ENCODE measurements at regions not wholly inside any gene's neighbourhood (a gene's known extent, or its start where the extent isn't known, plus 50 kb on each side); places are given as distances from the start of the nearest gene placed in this dataset.
A peak's percentile ranks its signal among the peaks of the same experiment; 100 is the strongest.

DNA sequence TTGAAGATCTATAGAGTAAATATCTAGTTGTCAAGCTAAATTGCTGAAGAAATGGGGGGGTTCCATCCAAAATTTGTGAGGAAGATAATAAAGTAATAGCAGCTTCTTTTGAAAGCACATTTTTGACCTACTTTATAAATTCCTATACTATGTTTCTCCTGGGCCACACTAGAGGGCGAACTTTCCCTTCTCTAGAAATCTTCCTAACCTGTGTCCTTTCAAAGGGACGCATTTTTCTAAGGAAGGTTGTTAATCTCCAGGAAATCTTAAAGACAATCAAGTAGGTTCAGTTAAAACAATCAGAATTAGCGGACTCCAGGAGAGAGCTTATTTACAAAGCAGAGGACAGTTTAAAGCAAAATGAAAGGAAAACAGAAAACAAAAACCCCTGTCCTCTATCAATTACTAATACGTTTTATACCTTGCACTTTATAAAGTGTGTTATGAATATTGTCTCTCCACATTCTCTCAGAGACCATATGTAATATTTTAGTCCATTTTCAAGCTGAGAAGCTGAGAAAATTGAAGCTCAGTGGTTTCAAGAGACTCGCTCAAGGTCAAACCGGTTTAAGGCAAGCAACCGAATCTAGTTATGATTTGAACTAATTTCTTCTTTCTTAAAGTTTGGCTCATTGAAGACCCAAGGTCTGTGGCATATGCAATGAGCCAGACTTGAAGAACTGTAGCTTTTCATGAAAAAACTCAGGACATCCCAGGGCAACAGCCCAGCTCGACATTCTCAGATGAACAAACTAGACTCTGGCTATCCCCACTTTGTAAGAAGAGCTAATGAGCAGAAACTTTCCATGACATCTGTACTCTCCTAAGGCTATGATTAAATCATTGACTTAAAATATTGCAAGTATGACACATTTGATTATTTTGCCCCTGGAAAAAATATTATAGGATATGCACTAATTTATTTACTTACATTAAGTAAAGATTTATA is 273.6 kb downstream of the PAX3 start:
- peaks cover 2% of the 10 kb centered on the region for H3K27me3 ChIP-seq (ENCODE audit: control insufficient read depth, insufficient read depth, low read length)
- no peak overlapping the region for H3K4me3 ChIP-seq (ENCODE audit: low read depth, low read length)
- TF ChIP-seq, protein P1, sequence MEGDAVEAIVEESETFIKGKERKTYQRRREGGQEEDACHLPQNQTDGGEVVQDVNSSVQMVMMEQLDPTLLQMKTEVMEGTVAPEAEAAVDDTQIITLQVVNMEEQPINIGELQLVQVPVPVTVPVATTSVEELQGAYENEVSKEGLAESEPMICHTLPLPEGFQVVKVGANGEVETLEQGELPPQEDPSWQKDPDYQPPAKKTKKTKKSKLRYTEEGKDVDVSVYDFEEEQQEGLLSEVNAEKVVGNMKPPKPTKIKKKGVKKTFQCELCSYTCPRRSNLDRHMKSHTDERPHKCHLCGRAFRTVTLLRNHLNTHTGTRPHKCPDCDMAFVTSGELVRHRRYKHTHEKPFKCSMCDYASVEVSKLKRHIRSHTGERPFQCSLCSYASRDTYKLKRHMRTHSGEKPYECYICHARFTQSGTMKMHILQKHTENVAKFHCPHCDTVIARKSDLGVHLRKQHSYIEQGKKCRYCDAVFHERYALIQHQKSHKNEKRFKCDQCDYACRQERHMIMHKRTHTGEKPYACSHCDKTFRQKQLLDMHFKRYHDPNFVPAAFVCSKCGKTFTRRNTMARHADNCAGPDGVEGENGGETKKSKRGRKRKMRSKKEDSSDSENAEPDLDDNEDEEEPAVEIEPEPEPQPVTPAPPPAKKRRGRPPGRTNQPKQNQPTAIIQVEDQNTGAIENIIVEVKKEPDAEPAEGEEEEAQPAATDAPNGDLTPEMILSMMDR (IDR thresholded peaks at IDR 0.05; ENCODE audit: insufficient read depth, low read length, poor library complexity, severe bottlenecking), result peak; percentile 78
- peak; percentile 16 for DNase-seq (ENCODE audit: low read depth)
- no peaks in the 10 kb centered on the region for H3K36me3 ChIP-seq (ENCODE audit: control insufficient read depth, insufficient read depth, low read length)

DNA sequence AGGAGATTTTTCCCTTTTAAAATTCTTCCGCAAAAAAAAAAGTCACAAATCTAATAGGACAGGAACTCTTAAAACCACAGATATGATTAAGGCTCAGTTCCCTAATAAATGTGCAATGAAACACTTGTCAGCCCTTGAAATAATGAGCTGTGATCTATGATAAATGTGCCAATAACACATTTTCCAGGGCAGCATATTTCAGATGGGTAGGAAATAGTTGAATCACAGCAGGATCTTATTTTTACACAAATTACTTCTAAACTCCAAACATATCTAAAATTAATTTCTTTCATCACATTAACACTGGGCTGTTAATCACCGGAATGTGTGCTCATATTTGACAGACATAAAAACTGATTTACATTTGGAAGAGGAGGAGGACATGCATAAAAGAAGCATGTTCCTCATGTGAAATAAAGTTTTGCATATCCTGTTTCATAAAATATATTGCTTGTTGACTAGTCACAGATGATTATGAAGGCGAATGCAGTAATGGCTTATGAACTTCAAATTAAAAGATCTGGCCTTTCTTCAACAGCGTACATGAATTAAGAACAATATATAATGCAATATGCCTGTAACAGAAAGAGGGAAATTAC is 281.4 kb downstream of the PAX3 start:
- TF ChIP-seq, protein P1 (IDR thresholded peaks at IDR 0.05; ENCODE audit: insufficient read depth, low read length, poor library complexity, severe bottlenecking), result no peak
- H3K4me3 ChIP-seq (ENCODE audit: low read depth, low read length), result no peak overlapping the region
- no peaks in the 10 kb centered on the region for H3K27me3 ChIP-seq (ENCODE audit: control insufficient read depth, insufficient read depth, low read length)
- DNase-seq (ENCODE audit: low read depth), result no peak
- no peaks in the 10 kb centered on the region for H3K36me3 ChIP-seq (ENCODE audit: control insufficient read depth, insufficient read depth, low read length)

GRCh38 chr2:222013889-222014288 is 284.9 kb downstream of the PAX3 start:
- TF ChIP-seq, protein P1 (IDR thresholded peaks at IDR 0.05; ENCODE audit: insufficient read depth, low read length, poor library complexity, severe bottlenecking), result no peak
- DNase-seq (ENCODE audit: low read depth), result no peak
- H3K27me3 ChIP-seq (ENCODE audit: control insufficient read depth, insufficient read depth, low read length), result no peaks in the 10 kb centered on the region
- H3K36me3 ChIP-seq (ENCODE audit: control insufficient read depth, insufficient read depth, low read length), result no peaks in the 10 kb centered on the region
- no peak overlapping the region for H3K4me3 ChIP-seq (ENCODE audit: low read depth, low read length)

DNA sequence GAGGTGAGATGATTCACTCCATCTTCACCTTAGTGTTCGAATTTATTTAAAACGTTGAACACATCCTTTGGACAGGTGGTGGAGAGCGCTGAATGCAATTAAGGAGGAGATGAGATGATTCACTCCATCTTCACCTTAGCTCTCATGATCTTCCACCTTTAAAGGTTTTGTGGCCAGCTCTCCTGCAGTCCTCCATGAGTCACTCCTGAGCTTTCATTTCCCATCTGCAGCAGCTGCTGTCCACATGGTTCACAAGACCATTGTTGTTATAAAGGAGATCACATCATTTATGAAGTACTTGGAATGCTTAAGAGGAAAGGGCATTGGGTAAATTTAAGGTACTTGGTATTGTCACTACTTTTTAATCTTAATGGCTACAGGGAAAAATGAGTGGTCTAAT is 298.5 kb downstream of the PAX3 start:
- Histone ChIP-seq H3K27me3 (ENCODE audit: control insufficient read depth, insufficient read depth, low read length) (no peaks in the 10 kb centered on the region), H3K4me3 (ENCODE audit: low read depth, low read length) (no peak overlapping the region), H3K36me3 (ENCODE audit: control insufficient read depth, insufficient read depth, low read length) (no peaks in the 10 kb centered on the region)
- peak; percentile 96 for DNase-seq (ENCODE audit: low read depth)
- TF ChIP-seq, protein P1 (IDR thresholded peaks at IDR 0.05; ENCODE audit: insufficient read depth, low read length, poor library complexity, severe bottlenecking), result no peak

DNA sequence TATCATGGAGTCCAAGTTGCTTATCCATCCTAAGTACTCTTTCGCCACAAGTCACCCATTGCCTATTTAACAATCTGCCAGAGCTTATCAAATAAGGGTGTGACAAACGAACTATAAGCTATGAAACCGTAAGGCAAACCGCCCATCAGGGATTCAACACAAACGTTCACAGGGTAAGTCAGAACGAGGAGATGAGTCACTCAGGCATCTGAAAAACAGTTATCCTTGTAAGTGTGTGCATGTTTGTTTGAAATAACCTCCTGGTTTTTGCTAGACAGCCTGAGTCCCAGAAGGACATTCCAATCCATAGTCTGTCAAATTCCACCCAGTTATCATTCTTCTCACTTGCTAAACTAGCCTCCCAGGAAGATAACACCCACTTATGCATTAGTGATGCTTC is 299.1 kb downstream of the PAX3 start:
- DNase-seq (ENCODE audit: low read depth), result peak; percentile 67
- no peak overlapping the region for H3K4me3 ChIP-seq (ENCODE audit: low read depth, low read length)
- H3K27me3 ChIP-seq (ENCODE audit: control insufficient read depth, insufficient read depth, low read length), result no peaks in the 10 kb centered on the region
- TF ChIP-seq, protein P1 (IDR thresholded peaks at IDR 0.05; ENCODE audit: insufficient read depth, low read length, poor library complexity, severe bottlenecking), result no peak
- no peaks in the 10 kb centered on the region for H3K36me3 ChIP-seq (ENCODE audit: control insufficient read depth, insufficient read depth, low read length)

Data from kidney epithelial cell (primary cell).